B cell (primary cell): ENCODE measurements at regions not wholly inside any gene's neighbourhood (a gene's known extent, or its start where the extent isn't known, plus 50 kb on each side); places are given as distances from the start of the nearest gene placed in this dataset.

Experiments used
- ATAC-seq: fragments of 200-7000 bp; cut with Tn5 transposase; one replicate; pipeline ENCODE4 v1.10.0; 2021; ENCODE audit warnings: low read depth, mild to moderate bottlenecking, moderate number of reproducible peaks, moderate library complexity
- CTCF ChIA-PET: fragments of 350-600 bp; sonication (Branson Sonifier 250); formaldehyde crosslinking; loops from one replicate; lab custom pipeline; 2021; ENCODE audit warnings: antibody characterized with exemption, inconsistent platforms; lab: Charles Lee
- POLR2A ChIA-PET: fragments of 350-600 bp; sonication (Branson Sonifier 250); formaldehyde crosslinking; loops from one replicate; lab custom pipeline; 2021; ENCODE audit warnings: antibody characterized with exemption; lab: Charles Lee
- DNase-seq: peaks from one replicate; pipeline ENCODE4 v3.0.0; 2013
- H2AFZ ChIP-seq: 2 replicates; pipeline ENCODE4 v1.6.1; 2012; ENCODE audit warnings: mild to moderate bottlenecking, low read depth, low read length; ENCODE audit not compliant: insufficient read depth, poor library complexity, severe bottlenecking
- H3K27ac ChIP-seq, 2 donors: 1 replicate in 1 of 2; 2 replicates in 1 of 2; pipeline ENCODE4 v1.5.1; 2012 to 2013; ENCODE audit warnings: low read length in 2 of 2, mild to moderate bottlenecking in 2 of 2, moderate library complexity in 1 of 2
- H3K27me3 ChIP-seq, 4 experiments: fragments of 200-600 bp in 1 of 4; sonication (generic) in 1 of 4; replicated peaks in 1 of 4; 1 replicate in 2 of 4; 2 replicates in 2 of 4; pipeline versions ENCODE4 v1.6.1 to v1.7.0; 2013 to 2016; ENCODE audit warnings: low read length in 3 of 4, mild to moderate bottlenecking in 2 of 4, mixed read lengths in 1 of 4, moderate library complexity in 1 of 4; ENCODE audit not compliant: insufficient read depth in 4 of 4, control insufficient read depth in 3 of 4; ENCODE audit errors: control extremely low read depth in 1 of 4
- H3K36me3 ChIP-seq, 2 experiments: replicated peaks in 1 of 2; 1 replicate in 1 of 2; 2 replicates in 1 of 2; pipeline versions ENCODE4 v1.6.1 to v1.7.1; 2013; ENCODE audit warnings: low read length in 1 of 2; ENCODE audit not compliant: insufficient read depth in 2 of 2, control insufficient read depth in 1 of 2; ENCODE audit errors: control extremely low read depth in 1 of 2, extremely low read depth in 1 of 2
- H3K4me1 ChIP-seq, 2 donors: fragments of 200-600 bp in 1 of 2; sonication (generic) in 1 of 2; 1 replicate in 1 of 2; 2 replicates in 1 of 2; pipeline versions ENCODE4 v1.5.1 to v1.6.1; 2013 to 2017; ENCODE audit warnings: low read length in 2 of 2; ENCODE audit not compliant: control insufficient read depth in 2 of 2, insufficient read depth in 2 of 2
- H3K4me2 ChIP-seq: replicated peaks from 2 replicates; pipeline ENCODE3; 2012; ENCODE audit warnings: mild to moderate bottlenecking, low read depth, low read length; ENCODE audit not compliant: poor library complexity, severe bottlenecking
- H3K4me3 ChIP-seq, 5 experiments: fragments of 200-600 bp in 1 of 5; sonication (generic) in 1 of 5; 1 replicate in 3 of 5; 2 replicates in 2 of 5; pipeline versions ENCODE4 v1.5.1 to v1.7.0; 2011 to 2016; ENCODE audit warnings: low read length in 4 of 5, mild to moderate bottlenecking in 4 of 5, low read depth in 2 of 5, control low read depth in 1 of 5, moderate library complexity in 1 of 5; ENCODE audit not compliant: insufficient read depth in 1 of 5; ENCODE audit errors: control extremely low read depth in 1 of 5, extremely low read depth in 1 of 5
- H3K79me2 ChIP-seq: fragments of 200-600 bp; sonication (generic); one replicate; pipeline ENCODE4 v1.6.0; 2016; ENCODE audit warnings: low read length; ENCODE audit not compliant: control insufficient read depth, insufficient read depth
- H3K9ac ChIP-seq: fragments of 200-600 bp; sonication (generic); 2 replicates; pipeline ENCODE4 v1.6.1; 2017; ENCODE audit warnings: mild to moderate bottlenecking, low read length, moderate library complexity
- H3K9me3 ChIP-seq, 3 donors: one replicate each; pipeline versions ENCODE4 v1.6.1 to v1.7.1; 2013; ENCODE audit warnings: low read length in 2 of 3; ENCODE audit not compliant: control insufficient read depth in 2 of 3, insufficient read depth in 1 of 3; ENCODE audit errors: control extremely low read depth in 1 of 3
- H4K20me1 ChIP-seq: 2 replicates; pipeline ENCODE4 v1.6.0; 2012; ENCODE audit warnings: mild to moderate bottlenecking, low read length; ENCODE audit not compliant: insufficient read depth, control insufficient read depth, poor library complexity, severe bottlenecking
- H3K27ac Mint-ChIP-seq: one replicate; pipeline ENCODE4 v1.8.0; 2021; ENCODE audit warnings: mixed read lengths
- H3K27me3 Mint-ChIP-seq: one replicate; pipeline ENCODE4 v1.8.0; 2021; ENCODE audit warnings: mixed read lengths
- H3K4me1 Mint-ChIP-seq: one replicate; pipeline ENCODE4 v1.8.0; 2021; ENCODE audit warnings: mixed read lengths
- H3K4me3 Mint-ChIP-seq: one replicate; pipeline ENCODE4 v1.8.0; 2021; ENCODE audit warnings: mixed read lengths
- H3K9me3 Mint-ChIP-seq: one replicate; pipeline ENCODE4 v1.8.0; 2022; ENCODE audit warnings: mixed read lengths; ENCODE audit not compliant: insufficient read depth
- EZH2 ChIP-seq: IDR thresholded peaks from 2 replicates; pipeline ENCODE4 v1.6.1; 2012; ENCODE audit warnings: borderline replicate concordance, low read depth, mild to moderate bottlenecking, moderate library complexity, low read length; ENCODE audit not compliant: insufficient read depth, poor library complexity, severe bottlenecking
- WGBS: methylation state at CpG from one replicate; pipeline ENCODE4 v1.1.5; 2013; ENCODE audit warnings: missing lambda C conversion rate; ENCODE audit not compliant: insufficient coverage; 5-methylcytosine and 5-hydroxymethylcytosine counted together
- intact Hi-C: fragments of 100-400 bp; cut with micrococcal nuclease; formaldehyde crosslinking; loops from one replicate; pipeline ENCODE4 v1.10.0; 2022
- TF ChIP-seq, protein P1 (sequence below): fragments of 200-600 bp; IDR thresholded peaks from one replicate; pipeline ENCODE4 v1.8.0; 2022; ENCODE audit warnings: antibody characterized with exemption, mild to moderate bottlenecking

DNA sequence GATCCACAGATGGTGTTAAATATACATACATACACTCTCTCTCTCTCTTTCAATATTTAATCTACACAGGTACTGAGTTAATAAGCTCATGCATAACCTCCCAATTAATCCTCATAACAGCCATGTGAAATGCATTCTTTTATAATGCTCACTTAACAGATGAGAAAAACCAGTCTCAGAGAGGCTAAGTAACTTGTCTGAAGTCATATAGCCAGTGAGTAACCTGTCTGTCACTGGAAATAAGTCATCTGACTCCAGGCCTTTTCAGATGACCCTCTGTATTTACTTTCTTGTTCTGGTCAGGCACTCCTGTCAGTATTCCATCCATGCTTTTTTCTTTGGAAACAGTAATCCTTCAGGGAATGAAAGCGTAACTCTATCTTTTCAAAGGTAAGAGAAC, 594.0 kb upstream of the TENM4 start:
- intact Hi-C loops: no loop called here
- Histone ChIP-seq H3K79me2 (no peaks in the 10 kb centered on the region), H3K27ac (no peak overlapping the region), H3K9ac (no peak overlapping the region), H3K9me3 (no peaks in the 10 kb centered on the region), H3K4me2 (no peak overlapping the region), H4K20me1 (no peaks in the 10 kb centered on the region), H2AFZ (no peak overlapping the region), H3K36me3 (no peaks in the 10 kb centered on the region), H3K4me1 (no peaks in the 10 kb centered on the region), H3K4me3 (no peak overlapping the region), H3K27me3 (no peaks in the 10 kb centered on the region)
- Mint-ChIP-seq H3K27me3 (no peaks in the 10 kb centered on the region), H3K9me3 (no peaks in the 10 kb centered on the region), H3K4me3 (no peak overlapping the region), H3K4me1 (no peaks in the 10 kb centered on the region), H3K27ac (no peak overlapping the region)
- no peak for ATAC-seq
- no CpG with 5 or more reads among the region's 1 CpG for WGBS
- ChIA-PET CTCF (no interaction called here), POLR2A (no interaction called here)
- no peak for DNase-seq
- TF ChIP-seq EZH2: no peak
- TF ChIP-seq, protein P1, sequence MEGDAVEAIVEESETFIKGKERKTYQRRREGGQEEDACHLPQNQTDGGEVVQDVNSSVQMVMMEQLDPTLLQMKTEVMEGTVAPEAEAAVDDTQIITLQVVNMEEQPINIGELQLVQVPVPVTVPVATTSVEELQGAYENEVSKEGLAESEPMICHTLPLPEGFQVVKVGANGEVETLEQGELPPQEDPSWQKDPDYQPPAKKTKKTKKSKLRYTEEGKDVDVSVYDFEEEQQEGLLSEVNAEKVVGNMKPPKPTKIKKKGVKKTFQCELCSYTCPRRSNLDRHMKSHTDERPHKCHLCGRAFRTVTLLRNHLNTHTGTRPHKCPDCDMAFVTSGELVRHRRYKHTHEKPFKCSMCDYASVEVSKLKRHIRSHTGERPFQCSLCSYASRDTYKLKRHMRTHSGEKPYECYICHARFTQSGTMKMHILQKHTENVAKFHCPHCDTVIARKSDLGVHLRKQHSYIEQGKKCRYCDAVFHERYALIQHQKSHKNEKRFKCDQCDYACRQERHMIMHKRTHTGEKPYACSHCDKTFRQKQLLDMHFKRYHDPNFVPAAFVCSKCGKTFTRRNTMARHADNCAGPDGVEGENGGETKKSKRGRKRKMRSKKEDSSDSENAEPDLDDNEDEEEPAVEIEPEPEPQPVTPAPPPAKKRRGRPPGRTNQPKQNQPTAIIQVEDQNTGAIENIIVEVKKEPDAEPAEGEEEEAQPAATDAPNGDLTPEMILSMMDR: no peak

DNA sequence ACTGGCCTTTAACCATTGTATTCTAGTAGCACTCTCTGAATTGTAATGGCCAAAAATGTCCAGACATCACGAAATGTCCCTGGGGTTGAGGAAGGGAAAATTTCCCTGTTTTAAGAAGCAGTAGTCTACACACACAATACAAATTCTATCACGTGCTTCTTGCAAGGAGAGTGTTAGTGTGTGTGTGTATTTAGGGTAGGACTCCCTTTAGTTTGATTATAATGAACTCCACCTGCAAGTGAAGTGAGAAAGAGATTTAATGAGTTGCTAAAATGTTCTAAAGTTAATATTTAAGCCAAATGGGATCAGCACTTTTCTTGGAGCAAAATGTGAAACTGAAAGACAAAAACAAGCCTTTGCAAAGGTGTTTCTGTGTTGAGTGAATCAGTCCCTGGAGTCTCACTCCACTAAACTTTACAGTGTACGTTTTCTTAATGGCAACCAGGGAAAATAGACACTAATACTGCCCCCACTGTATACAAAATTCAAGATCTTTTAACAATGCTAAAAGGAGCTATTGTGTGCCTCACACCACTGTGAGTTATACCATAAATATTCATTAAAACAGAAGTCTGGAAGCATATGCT, 590.3 kb upstream of the TENM4 start:
- H3K27me3 Mint-ChIP-seq: no peaks in the 10 kb centered on the region
- no peak overlapping the region for H3K4me2 ChIP-seq
- no peaks in the 10 kb centered on the region for H3K9me3 ChIP-seq
- TF ChIP-seq, protein P1: no peak
- no peak for TF ChIP-seq EZH2
- CTCF ChIA-PET: no interaction called here
- H3K27ac Mint-ChIP-seq: no peak overlapping the region
- H3K4me3 ChIP-seq: no peak overlapping the region
- no peaks in the 10 kb centered on the region for H3K79me2 ChIP-seq
- no peaks in the 10 kb centered on the region for H3K9me3 Mint-ChIP-seq
- DNase-seq: no peak
- H3K27me3 ChIP-seq: no peaks in the 10 kb centered on the region
- POLR2A ChIA-PET: no interaction called here
- no peak overlapping the region for H3K27ac ChIP-seq
- intact Hi-C loops: no loop called here
- no peak overlapping the region for H3K4me3 Mint-ChIP-seq
- no peaks in the 10 kb centered on the region for H3K4me1 ChIP-seq
- no peaks in the 10 kb centered on the region for H3K4me1 Mint-ChIP-seq
- H4K20me1 ChIP-seq: no peaks in the 10 kb centered on the region
- H3K9ac ChIP-seq: no peak overlapping the region
- no peak overlapping the region for H2AFZ ChIP-seq
- ATAC-seq: no peak
- no peaks in the 10 kb centered on the region for H3K36me3 ChIP-seq
- WGBS: no CpG with 5 or more reads among the region's 3 CpGs
